Activated CD8-positive, alpha-beta memory T cell treated with anti-CD3 and anti-CD28 coated beads for 4 hours (primary cell): ENCODE measurements at regions not wholly inside any gene's neighbourhood (a gene's known extent, or its start where the extent isn't known, plus 50 kb on each side); places are given as distances from the start of the nearest gene placed in this dataset.
"Not testable (repeated sequence)": the region's sequence is repeated elsewhere in the genome, so short reads cannot be mapped to it uniquely, and the experiment has no call there.

ENCODE experiments used
- DNase-seq, 2 donors: peaks; one replicate each; pipeline ENCODE4 v3.0.0-alpha.2; 2020; ENCODE audit warnings: low read depth in 2 of 2

DNA sequence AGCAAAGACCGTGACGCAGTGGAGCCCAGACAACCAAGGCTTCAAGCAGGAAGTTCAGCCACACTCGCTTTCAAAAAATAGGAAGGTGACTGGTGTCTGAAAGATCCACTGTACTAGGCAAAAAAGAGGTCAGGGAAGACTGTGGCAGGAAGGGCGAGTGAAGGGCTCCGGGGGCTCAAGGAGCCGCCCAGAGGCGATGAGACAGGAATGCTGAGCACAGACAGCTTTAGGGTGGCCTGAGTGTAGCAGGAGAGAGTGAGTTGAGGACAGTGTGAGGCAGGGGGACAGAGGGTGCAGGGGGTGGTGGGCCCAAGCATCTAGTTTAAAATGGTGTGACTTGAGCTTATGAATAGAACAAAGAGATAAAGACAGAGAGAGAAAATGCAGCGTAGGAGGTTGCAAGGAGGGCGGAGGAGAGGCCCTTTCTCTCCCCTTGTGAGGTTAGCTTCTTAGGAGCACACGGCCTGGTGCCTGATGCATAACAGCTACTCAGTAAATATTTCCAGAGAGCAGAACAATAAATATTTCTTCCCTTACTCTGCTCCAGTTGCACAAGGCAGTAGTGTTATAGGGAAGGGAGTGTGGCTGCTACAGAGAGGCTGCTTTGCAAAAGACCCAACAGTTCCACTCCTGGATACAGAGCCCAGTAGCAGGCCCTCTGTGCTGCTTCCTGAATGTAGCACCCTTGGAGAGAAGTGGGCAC, 789.7 kb upstream of the RAB6C start:
- DNase-seq = no peak

DNA sequence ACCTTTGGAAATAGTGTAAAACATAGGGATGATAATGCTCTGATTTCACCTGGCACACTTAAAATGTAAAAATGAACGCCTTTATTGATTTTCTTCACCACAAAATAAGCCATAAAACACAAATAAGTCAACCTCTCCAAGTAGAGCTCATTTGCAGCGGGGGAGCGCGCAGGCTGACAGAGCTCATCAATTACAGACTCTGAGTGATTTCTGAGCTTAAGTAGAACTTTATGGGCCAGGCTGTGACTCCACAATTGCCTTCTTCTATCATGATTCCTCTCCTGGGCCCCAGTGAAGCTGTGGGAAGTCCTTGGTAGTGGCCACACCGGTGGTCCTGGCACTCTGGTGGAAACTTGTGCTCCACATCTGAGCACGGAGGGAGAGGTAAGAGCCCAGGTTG, 789.0 kb upstream of the RAB6C start:
- no peak for DNase-seq

DNA sequence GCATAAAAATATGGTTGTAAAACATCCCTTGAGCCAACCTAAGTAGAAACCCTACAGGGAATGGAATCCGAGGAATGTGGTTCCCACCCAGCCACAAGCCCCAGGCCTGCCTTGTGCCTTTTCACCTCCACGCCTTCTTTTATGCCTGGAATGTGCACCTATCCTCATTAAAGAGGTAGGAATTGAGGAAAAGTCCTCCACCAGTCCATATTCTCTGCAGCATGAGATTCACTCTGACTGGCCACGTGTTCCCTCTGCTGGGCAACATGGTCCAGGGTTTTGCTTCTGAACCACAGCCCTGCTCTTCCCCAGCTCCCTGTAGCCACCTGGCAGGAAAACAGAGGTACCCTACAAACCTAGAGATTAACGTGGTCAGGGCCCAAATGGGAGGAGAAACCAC, 787.9 kb upstream of the RAB6C start:
- DNase-seq = no peak

DNA sequence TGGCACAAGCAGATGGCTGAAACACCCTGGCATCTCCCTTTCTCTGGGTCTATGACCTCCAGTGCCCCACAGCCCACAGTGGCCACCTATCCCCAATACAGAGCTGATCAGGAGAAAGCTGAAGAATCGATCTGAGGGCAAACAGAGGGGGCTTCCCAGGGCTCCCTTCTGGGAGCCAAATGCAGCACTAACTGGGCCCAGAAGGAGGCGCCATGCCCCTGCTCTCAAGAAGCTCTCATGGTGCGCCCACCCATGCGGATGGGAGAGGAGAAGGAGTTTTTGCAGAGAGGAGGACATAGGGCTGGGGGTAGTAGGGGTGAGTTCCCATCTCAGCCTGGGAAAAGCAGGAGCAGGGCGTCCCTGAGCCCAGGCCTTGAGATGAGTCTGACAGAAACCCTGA, 787.3 kb upstream of the RAB6C start:
- no peak for DNase-seq

DNA sequence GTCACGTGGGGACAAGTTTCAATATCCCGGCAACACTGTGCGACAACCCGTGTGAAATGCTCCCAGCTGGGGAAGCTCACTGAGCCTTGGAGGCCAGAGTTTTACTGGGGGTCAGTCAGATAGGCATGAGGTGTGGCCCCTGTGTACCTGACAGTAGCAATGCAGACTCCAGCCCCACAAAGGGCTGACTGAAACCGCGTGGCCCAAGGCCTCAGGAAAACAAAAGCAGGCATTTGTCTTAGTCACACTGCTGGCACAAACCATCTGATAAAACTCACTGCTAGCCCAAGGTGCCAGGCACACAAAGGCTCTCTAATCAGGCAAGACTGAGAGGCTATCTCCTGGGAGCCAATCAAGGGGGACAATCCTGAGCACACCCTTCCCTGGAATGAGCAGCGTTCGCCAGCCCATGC, 786.6 kb upstream of the RAB6C start:
- DNase-seq = no peak

DNA sequence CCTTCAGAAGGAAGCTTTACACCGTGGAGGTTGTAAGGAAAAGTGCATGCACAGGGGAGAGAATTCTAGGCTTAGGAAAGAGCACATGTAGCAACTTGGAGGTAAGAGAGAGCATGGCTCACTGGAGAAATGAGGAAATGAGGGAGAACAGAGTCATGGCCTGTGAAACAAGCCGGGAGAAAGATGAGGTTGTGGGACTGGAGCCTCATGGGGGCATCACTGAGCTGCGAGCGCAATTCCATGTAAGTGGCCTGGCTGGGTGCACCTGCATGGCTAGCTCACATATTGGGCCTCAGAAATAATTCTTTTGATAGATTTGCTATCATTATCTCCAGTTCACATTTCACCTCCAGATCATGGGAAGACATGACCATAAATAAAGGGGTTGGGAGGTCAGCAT, 785.5 kb upstream of the RAB6C start:
- no peak for DNase-seq

DNA sequence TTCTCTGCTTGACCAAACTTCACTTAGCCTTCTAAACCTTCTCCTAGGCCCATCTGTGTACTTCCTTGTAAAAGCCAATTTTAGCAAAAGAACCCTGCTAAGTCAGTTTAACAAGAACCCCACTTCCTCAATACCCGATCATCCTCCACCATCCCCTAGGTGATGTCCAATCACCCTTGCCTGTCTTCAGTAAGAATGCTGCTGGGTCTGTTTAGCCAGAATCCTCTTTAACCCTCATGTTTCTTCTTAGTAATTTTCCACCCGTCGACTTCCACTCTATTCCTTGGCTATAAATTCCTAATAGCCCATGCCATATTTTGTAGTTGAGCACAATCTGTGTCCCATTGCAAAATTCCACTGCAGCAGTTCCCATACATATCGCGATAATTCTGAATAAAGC, 780.0 kb upstream of the RAB6C start:
- no peak for DNase-seq

DNA sequence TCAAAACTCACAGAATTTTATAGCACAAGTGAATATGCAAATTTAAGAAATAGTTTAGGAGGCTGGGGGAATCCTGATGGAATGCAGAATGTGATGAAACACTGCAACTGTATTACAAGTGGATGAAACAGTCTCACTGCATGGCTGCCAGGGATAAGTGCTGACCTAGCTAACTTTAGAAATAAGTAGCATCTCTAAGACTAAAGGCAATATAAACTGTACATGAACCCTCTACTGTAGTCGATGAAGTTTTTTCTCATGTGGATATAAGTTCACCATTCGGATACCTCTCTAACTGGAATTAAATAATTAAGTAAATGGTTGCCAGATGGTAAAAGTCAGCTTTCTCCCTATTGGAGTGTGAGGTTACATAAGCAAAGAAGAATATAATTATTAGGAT, 777.8 kb upstream of the RAB6C start:
- no peak for DNase-seq

DNA sequence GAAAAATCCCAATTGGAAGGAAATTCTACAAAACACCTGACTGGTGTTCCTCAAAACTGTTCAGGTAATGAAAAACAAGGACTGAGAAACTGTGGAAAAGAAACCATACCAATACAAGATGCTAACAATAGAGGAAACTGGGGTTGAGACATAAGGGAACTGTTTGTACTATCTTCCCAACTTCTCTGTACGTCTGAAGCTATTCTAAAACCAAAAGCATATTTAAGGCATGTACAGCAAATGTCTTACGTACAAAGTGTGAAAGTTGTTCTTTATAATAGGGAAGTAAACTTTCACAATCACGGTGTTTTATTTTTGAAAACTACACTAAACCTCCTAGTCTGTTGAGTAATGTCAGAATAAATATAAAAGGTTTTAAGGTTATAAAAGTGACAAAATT, 776.1 kb upstream of the RAB6C start:
- no peak for DNase-seq

DNA sequence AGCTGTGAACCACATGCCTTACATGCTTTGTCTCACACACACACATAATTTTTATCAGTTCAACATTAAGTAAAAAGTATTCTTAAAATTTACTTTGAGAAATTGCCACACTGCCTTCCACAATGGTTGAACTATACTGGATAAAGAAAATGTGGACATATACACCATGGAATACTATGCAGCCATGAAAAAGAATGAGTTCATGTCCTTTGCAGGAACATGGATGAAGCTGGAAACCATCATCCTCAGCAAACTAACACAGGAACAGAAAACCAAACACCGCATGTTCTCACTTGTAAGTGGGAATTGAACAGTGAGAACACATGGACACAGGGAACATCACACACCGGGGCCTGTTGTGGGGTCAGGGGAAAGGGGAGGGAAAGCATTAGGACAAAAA, 774.9 kb upstream of the RAB6C start:
- not testable (repeated sequence) for DNase-seq

DNA sequence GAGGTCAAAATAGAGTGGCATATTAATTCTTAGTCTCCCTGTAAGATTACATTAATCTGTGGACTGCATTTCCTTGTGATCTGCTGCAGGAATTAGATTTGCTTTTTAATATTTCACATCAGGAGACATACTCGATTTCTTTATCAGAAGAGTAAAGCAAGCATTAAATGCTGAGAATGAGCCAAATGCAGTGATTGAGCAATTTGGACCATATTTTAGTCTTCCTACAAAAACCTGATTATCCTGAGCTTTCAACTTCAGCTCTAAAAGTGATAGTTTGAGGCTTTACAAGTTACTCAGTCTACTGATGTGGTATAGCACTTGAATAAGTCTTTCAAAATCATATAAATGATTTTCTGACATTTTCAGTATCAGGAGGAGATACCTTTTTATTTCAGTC, 774.3 kb upstream of the RAB6C start:
- DNase-seq = no peak

DNA sequence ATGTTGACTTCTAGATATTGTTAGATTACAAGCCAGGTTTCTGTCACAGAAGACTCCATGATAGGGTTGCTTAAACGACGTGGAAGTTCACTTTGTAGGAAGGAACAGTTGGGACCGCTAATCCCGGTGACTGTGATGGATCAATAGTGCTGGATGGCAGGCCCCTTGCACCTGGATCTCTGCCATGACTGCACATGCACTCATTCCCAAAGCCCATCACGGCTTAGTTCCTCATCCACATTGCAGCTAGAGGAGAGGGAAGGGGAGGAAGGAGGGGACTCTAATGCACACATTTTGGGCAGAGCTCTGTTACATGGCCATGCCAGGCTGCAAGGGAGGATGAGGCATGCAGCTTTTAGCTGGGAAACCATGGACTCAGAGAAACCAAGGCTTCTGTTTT, 773.7 kb upstream of the RAB6C start:
- no peak for DNase-seq

DNA sequence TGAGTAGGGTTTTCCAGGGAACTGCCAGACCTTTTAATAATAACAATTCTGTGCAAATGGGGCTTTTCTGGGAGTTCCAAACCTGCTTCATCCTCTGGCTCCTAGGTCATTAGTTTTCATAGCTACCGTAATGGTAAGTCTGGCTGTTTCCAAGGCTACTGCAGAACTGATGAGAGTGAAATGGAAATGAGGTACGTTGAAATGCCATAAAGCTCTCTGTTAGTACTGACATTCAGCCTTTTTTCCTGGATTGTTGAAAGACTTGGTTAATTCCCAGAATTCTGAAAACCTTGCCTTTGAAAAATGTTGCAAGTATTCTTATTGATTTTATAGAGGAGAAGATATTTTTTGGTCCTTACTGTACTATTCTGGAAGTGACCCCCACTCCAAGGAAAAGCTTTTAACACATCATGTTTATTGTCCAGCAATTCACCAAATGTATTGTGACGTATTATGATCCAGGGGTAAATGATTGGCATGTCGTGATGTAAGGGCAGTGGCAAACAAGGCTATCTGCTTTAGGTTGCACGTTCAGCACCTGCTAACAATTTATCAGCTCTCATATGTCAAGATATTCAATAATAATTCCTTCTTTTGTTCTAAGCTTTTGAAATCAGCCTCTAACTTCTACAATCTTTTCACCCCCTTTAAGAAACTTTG, 767.0 kb upstream of the RAB6C start:
- DNase-seq = no peak

DNA sequence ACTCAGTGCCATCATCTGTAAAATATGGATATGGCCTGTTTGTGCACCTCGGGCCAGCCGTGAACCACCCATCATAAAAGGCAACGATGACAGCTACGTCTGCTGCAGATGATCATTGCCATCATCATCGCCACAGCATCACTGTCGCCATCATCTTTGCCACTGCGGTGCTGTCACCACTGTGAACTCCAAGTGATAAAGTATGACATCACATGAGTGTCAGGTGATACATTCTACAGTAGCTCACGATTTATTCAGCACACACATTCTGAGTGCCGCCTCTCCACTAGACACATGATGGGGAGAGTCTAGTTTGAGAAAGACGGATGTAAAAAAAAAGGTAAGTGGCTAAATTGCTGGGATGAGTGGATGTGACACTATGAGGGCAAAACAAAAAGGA, 755.4 kb upstream of the RAB6C start:
- no peak for DNase-seq

DNA sequence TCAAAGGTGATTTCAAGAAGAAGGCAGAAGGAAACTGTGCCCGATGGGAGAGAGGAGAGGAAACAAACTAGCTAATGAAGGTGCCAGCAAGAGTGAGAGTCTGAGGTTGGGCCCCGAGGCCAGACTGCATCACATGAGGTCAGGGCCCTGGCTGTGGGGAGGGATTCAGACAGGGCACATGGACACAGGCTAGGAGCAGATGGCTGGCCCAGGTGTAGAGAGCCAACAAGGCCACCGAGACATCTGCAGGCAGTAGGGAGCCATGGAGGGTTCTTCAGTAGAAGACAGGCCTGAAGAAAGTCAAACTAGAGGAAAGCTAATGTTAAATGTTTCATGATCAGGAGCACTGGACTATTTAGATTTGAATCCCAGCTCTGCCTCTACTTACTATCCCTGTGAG, 755.0 kb upstream of the RAB6C start:
- no peak for DNase-seq

DNA sequence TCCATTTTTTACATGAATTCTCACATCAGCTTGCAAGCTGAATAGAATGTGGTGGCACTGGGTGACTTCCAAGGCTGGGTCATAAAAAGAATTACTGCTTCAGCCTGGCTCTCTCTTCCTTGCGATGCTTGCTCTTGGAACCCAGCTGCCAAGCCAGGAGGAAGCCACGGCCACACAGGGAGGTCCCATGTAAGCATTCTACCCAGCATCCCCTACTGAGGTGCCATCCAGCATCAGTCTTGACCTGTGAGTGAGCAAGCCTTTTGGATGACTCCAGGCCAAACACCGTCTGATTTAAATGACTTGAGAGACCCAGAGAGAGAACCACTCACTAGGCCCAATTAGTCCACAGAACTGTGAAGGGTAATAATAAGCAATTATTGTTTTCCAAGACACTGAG, 750.3 kb upstream of the RAB6C start:
- no peak for DNase-seq

DNA sequence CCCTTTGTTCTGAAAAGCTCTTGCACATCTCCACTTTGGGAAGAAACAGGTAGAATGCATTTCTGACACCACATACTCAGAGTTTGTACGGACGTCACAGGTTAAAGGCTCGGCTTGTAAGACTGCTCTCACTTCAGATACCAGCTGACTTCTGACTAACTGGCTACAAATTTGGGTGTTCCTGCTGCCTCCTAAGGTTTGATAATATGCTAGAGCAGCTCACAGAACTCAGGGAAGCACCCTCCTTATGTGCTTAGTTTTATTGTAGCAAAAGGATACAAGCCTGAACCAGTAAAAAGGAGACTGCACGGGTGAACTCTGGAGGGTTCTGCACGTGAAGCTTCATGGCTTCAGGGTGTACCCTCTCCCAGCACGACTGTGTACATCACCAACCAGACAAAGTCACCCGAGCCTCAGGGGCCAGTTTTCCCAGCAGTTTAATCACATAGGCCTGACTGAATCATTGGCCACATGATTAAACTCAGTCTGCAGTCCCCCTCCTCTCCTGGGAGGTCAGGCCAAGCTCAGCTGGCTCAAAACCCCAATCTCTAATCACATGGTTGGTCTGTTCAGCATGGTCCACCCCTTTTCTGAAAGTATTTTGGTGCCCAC, 749.5 kb upstream of the RAB6C start:
- no peak for DNase-seq

DNA sequence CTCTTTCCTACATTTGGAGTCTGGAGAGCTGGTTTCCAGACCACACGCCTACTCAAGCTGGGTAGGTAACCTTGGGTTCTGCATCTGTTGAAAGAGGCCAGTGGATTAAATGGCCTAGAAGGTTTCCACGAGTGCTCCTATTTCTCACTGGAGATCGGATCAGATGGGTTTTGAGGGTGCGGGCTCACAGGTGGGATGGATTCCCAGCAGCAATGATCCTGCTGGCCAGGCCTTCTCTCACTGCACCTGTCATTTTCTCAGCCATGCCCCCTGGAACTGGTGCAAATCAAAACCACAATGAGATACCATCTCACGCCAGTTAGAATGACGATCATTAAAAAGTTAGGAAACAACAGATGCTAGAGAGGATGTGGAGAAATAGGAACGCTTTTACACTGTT, 747.5 kb upstream of the RAB6C start:
- no peak for DNase-seq

DNA sequence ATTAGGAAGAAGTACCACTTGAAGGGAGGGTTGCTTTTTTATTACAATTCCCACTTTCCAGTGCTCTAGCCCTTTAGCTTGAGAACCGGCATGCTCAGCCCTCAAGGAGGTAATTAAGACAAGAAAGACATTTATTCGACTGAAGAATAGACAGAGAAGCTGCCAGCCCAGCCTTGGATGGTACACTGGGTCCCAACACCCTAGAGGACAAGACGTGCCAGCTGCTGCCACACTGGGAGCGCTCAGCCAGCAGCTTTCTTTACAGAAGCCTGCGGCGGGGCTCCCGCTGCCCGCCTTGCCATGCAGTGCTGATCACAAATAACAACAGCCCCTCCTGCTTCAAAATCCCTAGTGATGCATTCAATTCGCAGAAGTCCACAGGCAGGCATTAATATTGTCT, 746.3 kb upstream of the RAB6C start:
- no peak for DNase-seq

DNA sequence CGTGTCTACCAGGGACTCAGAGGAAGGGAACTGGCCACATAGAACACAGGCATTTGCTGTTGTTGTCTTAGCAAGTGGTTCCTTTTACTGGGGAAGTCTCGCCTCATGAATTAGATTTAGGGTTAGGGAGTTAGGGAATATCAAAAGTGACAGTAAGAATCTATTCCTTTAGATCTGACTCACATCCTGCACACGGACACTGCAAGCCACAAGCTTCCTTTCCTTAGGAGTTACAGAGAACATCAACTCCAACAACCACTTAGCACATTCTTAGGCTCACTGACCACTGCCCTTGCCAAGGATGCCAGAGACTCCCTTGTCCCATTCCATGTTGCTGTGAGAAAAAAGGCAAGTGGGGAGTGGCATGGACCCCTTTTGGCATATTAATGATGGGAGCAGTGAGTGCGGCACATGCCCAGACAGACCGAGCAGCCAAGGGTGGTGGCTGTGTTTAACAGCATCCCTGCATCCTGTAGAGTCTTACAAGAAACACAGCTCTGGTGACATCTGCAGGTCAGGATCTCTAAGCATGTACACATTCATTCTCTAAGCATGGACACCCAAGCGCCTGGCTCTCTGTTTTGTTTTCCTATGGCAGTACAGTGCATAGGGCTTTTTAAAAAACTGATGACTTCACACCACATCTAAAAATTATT, 745.6 kb upstream of the RAB6C start:
- DNase-seq = no peak

DNA sequence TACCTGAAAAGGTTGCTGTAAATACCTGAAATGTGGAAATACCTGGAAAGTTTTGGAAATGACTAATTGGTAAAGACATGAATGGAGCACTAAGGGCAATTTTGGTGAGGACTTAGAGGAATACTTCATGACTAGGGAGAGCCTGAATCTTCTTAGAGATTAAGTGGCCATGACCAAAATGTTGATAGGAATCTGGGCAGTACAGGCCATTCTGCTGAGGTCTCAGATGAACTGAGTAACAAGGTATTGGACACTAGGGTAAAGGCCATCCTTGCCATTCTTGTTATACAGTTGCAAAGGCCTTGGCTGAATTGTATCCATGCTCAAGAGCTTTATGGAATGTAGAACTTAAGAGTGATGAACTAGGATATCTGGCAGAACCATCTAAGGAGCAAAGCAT, 742.9 kb upstream of the RAB6C start:
- DNase-seq = no peak

DNA sequence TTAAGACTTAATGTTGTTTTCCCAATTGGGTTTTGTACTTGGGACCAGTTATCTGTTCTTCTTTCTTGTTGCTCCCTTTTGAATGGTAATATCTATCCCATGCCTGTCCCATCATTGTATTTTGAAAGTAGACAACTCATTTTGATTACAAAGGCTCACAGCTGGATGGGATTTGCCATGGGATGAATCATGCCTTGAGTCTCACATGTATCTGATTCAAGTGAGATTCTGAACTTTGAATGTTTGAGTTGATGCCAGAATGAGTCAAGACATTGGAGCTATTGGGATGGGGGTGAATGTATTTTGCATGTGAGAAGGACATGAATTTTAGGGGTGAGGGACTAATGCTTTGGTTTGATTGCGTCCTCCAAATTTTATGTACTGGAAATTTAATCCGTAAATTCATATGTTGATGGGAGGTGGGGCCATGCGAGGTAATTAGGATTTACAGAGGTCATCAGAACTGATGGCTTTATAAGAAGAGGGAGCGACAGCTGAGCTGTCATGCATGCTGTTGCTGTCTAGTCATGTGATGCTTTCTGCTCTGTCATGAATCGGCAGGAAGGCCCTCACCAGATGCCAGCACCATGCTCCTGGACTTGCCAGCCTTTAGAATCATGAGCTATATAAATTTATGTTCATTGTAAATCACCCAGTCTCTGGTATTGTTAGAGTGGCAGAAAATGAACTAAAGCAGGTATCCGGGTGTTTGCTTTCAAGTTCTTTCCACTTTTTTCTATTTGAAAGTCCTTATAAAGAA, 741.3 kb upstream of the RAB6C start:
- DNase-seq = no peak
